ENCODE measurements at regions not wholly inside any gene's neighbourhood (a gene's known extent, or its start where the extent isn't known, plus 50 kb on each side); places are given as distances from the start of the nearest gene placed in this dataset.

GRCh38 chr1:81170721-81171120 lies 630.0 kb upstream of the ADGRL2 start:
- intact Hi-C loops (cut with micrococcal nuclease; ENCODE audit: unreplicated experiment): no loop called here
- H3K79me2 ChIP-seq (ENCODE audit: insufficient read depth, low read depth, low read length): no peaks in the 10 kb centered on the region
- no peak overlapping the region for H3K4me3 ChIP-seq (ENCODE audit: low read depth, low read length, poor library complexity, severe bottlenecking)
- no peak overlapping the region for H3K4me2 ChIP-seq (ENCODE audit: low read length)
- H3K36me3 ChIP-seq (ENCODE audit: insufficient read depth, low read length): no peaks in the 10 kb centered on the region
- DNase-seq (ENCODE audit: low spot score): no peak
- TF ChIP-seq CTCF (conservative IDR thresholded peaks at IDR 0.05; ENCODE audit: low read length) (no peak), EZH2phosphoT487 (IDR thresholded peaks at IDR 0.05; ENCODE audit: borderline replicate concordance, low read depth, low read length) (no peak)
- no peaks in the 10 kb centered on the region for H4K20me1 ChIP-seq (ENCODE audit: insufficient read depth, low read length)
- no peaks in the 10 kb centered on the region for H3K9me3 ChIP-seq (ENCODE audit: low read length)
- no peaks in the 10 kb centered on the region for H3K4me1 ChIP-seq (ENCODE audit: insufficient read depth, low read length, poor library complexity, severe bottlenecking)
- ChIA-PET CTCF (ENCODE audit: unreplicated experiment) (no interaction called here), POLR2A (no interaction called here)
- H3K27ac ChIP-seq (ENCODE audit: low read depth, low read length, poor library complexity, severe bottlenecking): no peak overlapping the region
- no peaks in the 10 kb centered on the region for H3K9me2 ChIP-seq (ENCODE audit: insufficient read depth, low read length)
- no peak overlapping the region for H2AFZ ChIP-seq (ENCODE audit: low read length)
- BruUV-seq (replicated peaks): no TSS peak

- Histone ChIP-seq H3K4me3 (ENCODE audit: low read depth, low read length, poor library complexity, severe bottlenecking) (no peak overlapping the region), H3K79me2 (ENCODE audit: insufficient read depth, low read depth, low read length) (no peaks in the 10 kb centered on the region), H2AFZ (ENCODE audit: low read length) (no peak overlapping the region), H3K4me1 (ENCODE audit: insufficient read depth, low read length, poor library complexity, severe bottlenecking) (no peaks in the 10 kb centered on the region), H3K27ac (ENCODE audit: low read depth, low read length, poor library complexity, severe bottlenecking) (no peak overlapping the region), H3K9me3 (ENCODE audit: low read length) (no peaks in the 10 kb centered on the region), H3K36me3 (ENCODE audit: insufficient read depth, low read length) (no peaks in the 10 kb centered on the region), H3K4me2 (ENCODE audit: low read length) (no peak overlapping the region), H4K20me1 (ENCODE audit: insufficient read depth, low read length) (no peaks in the 10 kb centered on the region), H3K9me2 (ENCODE audit: insufficient read depth, low read length) (no peaks in the 10 kb centered on the region)
- BruUV-seq (replicated peaks): no TSS peak
- ChIA-PET CTCF (ENCODE audit: unreplicated experiment) (no interaction called here), POLR2A (no interaction called here)
- no peak for DNase-seq (ENCODE audit: low spot score)
- intact Hi-C loops (cut with micrococcal nuclease; ENCODE audit: unreplicated experiment): no loop called here
- TF ChIP-seq EZH2phosphoT487 (IDR thresholded peaks at IDR 0.05; ENCODE audit: borderline replicate concordance, low read depth, low read length) (no peak), CTCF (conservative IDR thresholded peaks at IDR 0.05; ENCODE audit: low read length) (no peak)
Observed at GRCh38 chr1:81165963-81166362, 634.8 kb upstream of the ADGRL2 start.

- no peak for DNase-seq (ENCODE audit: low spot score)
- Histone ChIP-seq H3K36me3 (ENCODE audit: insufficient read depth, low read length) (no peaks in the 10 kb centered on the region), H3K4me1 (ENCODE audit: insufficient read depth, low read length, poor library complexity, severe bottlenecking) (no peaks in the 10 kb centered on the region), H4K20me1 (ENCODE audit: insufficient read depth, low read length) (no peaks in the 10 kb centered on the region), H3K4me3 (ENCODE audit: low read depth, low read length, poor library complexity, severe bottlenecking) (no peak overlapping the region), H2AFZ (ENCODE audit: low read length) (no peak overlapping the region), H3K9me2 (ENCODE audit: insufficient read depth, low read length) (no peaks in the 10 kb centered on the region), H3K4me2 (ENCODE audit: low read length) (no peak overlapping the region), H3K79me2 (ENCODE audit: insufficient read depth, low read depth, low read length) (no peaks in the 10 kb centered on the region), H3K9me3 (ENCODE audit: low read length) (no peaks in the 10 kb centered on the region), H3K27ac (ENCODE audit: low read depth, low read length, poor library complexity, severe bottlenecking) (no peak overlapping the region)
- TF ChIP-seq CTCF (conservative IDR thresholded peaks at IDR 0.05; ENCODE audit: low read length) (no peak), EZH2phosphoT487 (IDR thresholded peaks at IDR 0.05; ENCODE audit: borderline replicate concordance, low read depth, low read length) (no peak)
- intact Hi-C loops (cut with micrococcal nuclease; ENCODE audit: unreplicated experiment): no loop called here
- BruUV-seq (replicated peaks): no TSS peak
- POLR2A ChIA-PET: interaction anchor here (0.5 kb wide), 1 partner anchor 116 kb away, joined by 5 read pairs; no protein-coding TSS in a partner anchor
- CTCF ChIA-PET (ENCODE audit: unreplicated experiment): no interaction called here
Observed at GRCh38 chr1:81160696-81161095, 640.0 kb upstream of the ADGRL2 start.
